ENCODE measurements at regions not wholly inside any gene's neighbourhood (a gene's known extent, or its start where the extent isn't known, plus 50 kb on each side); places are given as distances from the start of the nearest gene placed in this dataset.

- no peak for DNase-seq
Observed at GRCh38 chr13:79802389-79803085, 321.6 kb downstream of the NDFIP2 start.

GRCh38 chr13:79799059-79799867 lies 318.3 kb downstream of the NDFIP2 start:
- DNase-seq: no peak

GRCh38 chr13:79796136-79796535 lies 315.2 kb downstream of the NDFIP2 start:
- no peak for DNase-seq

GRCh38 chr13:79794931-79795330 lies 314.0 kb downstream of the NDFIP2 start:
- DNase-seq: no peak

GRCh38 chr13:79792716-79793115 lies 311.8 kb downstream of the NDFIP2 start:
- DNase-seq: no peak

- no peak for DNase-seq
Observed at GRCh38 chr13:79791471-79792042, 310.6 kb downstream of the NDFIP2 start.

GRCh38 chr13:79786176-79786575 lies 305.2 kb downstream of the NDFIP2 start:
- no peak for DNase-seq

- no peak for DNase-seq
Observed at GRCh38 chr13:79782541-79783205, 301.7 kb downstream of the NDFIP2 start.

GRCh38 chr13:79781829-79782540 lies 301.0 kb downstream of the NDFIP2 start:
- no peak for DNase-seq

- no peak for DNase-seq
Observed at GRCh38 chr13:79780240-79780639, 299.3 kb downstream of the NDFIP2 start.

GRCh38 chr13:79779761-79780160 lies 298.8 kb downstream of the NDFIP2 start:
- DNase-seq: no peak

- no peak for DNase-seq
Observed at GRCh38 chr13:79778741-79779460, 297.9 kb downstream of the NDFIP2 start.

- DNase-seq: no peak
Observed at GRCh38 chr13:79777504-79777903, 296.5 kb downstream of the NDFIP2 start.

- no peak for DNase-seq
Observed at GRCh38 chr13:79776531-79777295, 295.8 kb downstream of the NDFIP2 start.

- no peak for DNase-seq
Observed at GRCh38 chr13:79775830-79776229, 294.9 kb downstream of the NDFIP2 start.

- no peak for DNase-seq
Observed at GRCh38 chr13:79772811-79773210, 291.9 kb downstream of the NDFIP2 start.

- no peak for DNase-seq
Observed at GRCh38 chr13:79771493-79771892, 290.5 kb downstream of the NDFIP2 start.

- DNase-seq: no peak
Observed at GRCh38 chr13:79770056-79770455, 289.1 kb downstream of the NDFIP2 start.

- DNase-seq: no peak
Observed at GRCh38 chr13:79767126-79767525, 286.2 kb downstream of the NDFIP2 start.

- DNase-seq: no peak
Observed at GRCh38 chr13:79765331-79765730, 284.4 kb downstream of the NDFIP2 start.

GRCh38 chr13:79749984-79750551 lies 269.1 kb downstream of the NDFIP2 start:
- DNase-seq: no peak

Measured in activated naive CD4-positive, alpha-beta T cell treated with anti-CD3 and anti-CD28 coated beads, Interleukin-2, amount 50 U/mL, for 16 hours (primary cell).